WI38 (cell line): ENCODE measurements at regions not wholly inside any gene's neighbourhood (a gene's known extent, or its start where the extent isn't known, plus 50 kb on each side); places are given as distances from the start of the nearest gene placed in this dataset.

Source experiments
- H3K4me3 ChIP-seq: 2 replicates; pipeline ENCODE4 v1.5.1; 2011; ENCODE audit warnings: low read depth, mild to moderate bottlenecking, control low read depth, low read length
- CTCF ChIP-seq: IDR thresholded peaks from 2 replicates; pipeline ENCODE4 v1.5.1; 2012; ENCODE audit warnings: low read depth, mild to moderate bottlenecking, control low read depth, low read length

- no peak for TF ChIP-seq CTCF
- H3K4me3 ChIP-seq = no peak overlapping the region
Measured at GRCh38 chr3:82347585-82347984, 586.1 kb upstream of the GBE1 start.

- H3K4me3 ChIP-seq = no peak overlapping the region
- TF ChIP-seq CTCF = no peak
Measured at GRCh38 chr3:82342521-82342920, 581.1 kb upstream of the GBE1 start.

GRCh38 chr3:82329300-82329699 is 567.9 kb upstream of the GBE1 start:
- H3K4me3 ChIP-seq = no peak overlapping the region
- no peak for TF ChIP-seq CTCF

GRCh38 chr3:82311901-82312300 is 550.5 kb upstream of the GBE1 start:
- no peak overlapping the region for H3K4me3 ChIP-seq
- no peak for TF ChIP-seq CTCF

- no peak overlapping the region for H3K4me3 ChIP-seq
- TF ChIP-seq CTCF = no peak
Measured at GRCh38 chr3:82308755-82309154, 547.3 kb upstream of the GBE1 start.

- no peak for TF ChIP-seq CTCF
- H3K4me3 ChIP-seq = no peak overlapping the region
Measured at GRCh38 chr3:82306189-82306588, 544.7 kb upstream of the GBE1 start.

GRCh38 chr3:82294609-82295008 is 533.2 kb upstream of the GBE1 start:
- no peak overlapping the region for H3K4me3 ChIP-seq
- no peak for TF ChIP-seq CTCF

GRCh38 chr3:82293867-82294266 is 532.4 kb upstream of the GBE1 start:
- no peak for TF ChIP-seq CTCF
- no peak overlapping the region for H3K4me3 ChIP-seq
